ENCODE measurements at regions not wholly inside any gene's neighbourhood (a gene's known extent, or its start where the extent isn't known, plus 50 kb on each side); places are given as distances from the start of the nearest gene placed in this dataset.

- TF ChIP-seq POLR2A (IDR thresholded peaks at IDR 0.05) = no peak
- TF ChIP-seq, protein P1, sequence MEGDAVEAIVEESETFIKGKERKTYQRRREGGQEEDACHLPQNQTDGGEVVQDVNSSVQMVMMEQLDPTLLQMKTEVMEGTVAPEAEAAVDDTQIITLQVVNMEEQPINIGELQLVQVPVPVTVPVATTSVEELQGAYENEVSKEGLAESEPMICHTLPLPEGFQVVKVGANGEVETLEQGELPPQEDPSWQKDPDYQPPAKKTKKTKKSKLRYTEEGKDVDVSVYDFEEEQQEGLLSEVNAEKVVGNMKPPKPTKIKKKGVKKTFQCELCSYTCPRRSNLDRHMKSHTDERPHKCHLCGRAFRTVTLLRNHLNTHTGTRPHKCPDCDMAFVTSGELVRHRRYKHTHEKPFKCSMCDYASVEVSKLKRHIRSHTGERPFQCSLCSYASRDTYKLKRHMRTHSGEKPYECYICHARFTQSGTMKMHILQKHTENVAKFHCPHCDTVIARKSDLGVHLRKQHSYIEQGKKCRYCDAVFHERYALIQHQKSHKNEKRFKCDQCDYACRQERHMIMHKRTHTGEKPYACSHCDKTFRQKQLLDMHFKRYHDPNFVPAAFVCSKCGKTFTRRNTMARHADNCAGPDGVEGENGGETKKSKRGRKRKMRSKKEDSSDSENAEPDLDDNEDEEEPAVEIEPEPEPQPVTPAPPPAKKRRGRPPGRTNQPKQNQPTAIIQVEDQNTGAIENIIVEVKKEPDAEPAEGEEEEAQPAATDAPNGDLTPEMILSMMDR (IDR thresholded peaks at IDR 0.05 in 8 of 11, conservative IDR thresholded peaks at IDR 0.05 in 3 of 11) = no peak
Observed at GRCh38 chr4:11488657-11489452, 60.2 kb upstream of the HS3ST1 start.
